Endothelial cell of umbilical vein (primary cell): ENCODE measurements at regions not wholly inside any gene's neighbourhood (a gene's known extent, or its start where the extent isn't known, plus 50 kb on each side); places are given as distances from the start of the nearest gene placed in this dataset.
"Not testable (repeated sequence)": the region's sequence is repeated elsewhere in the genome, so short reads cannot be mapped to it uniquely, and the experiment has no call there.

ENCODE experiments used
- BruUV-seq: library from RNA; stranded (reverse); fragments of 400-500 nt; replicated peaks from 2 replicates; lab custom pipeline; 2021; lab: Mats Ljungman, UMichigan
- CTCF ChIA-PET: fragments of 300-600, 350-600 bp; sonication (Branson Sonifier 250); formaldehyde crosslinking; loops from one replicate; lab custom pipeline; 2021; ENCODE audit warnings: antibody characterized with exemption, inconsistent platforms; lab: Charles Lee
- POLR2A ChIA-PET: fragments of 300-600, 350-600 bp; sonication (Branson Sonifier 250); formaldehyde crosslinking; loops from one replicate; lab custom pipeline; 2021; ENCODE audit warnings: antibody characterized with exemption, inconsistent platforms; lab: Charles Lee
- DNase-seq: peaks from one replicate; pipeline ENCODE4 v3.0.0-alpha.2; 2011; ENCODE audit warnings: low read depth, low spot score
- FAIRE-seq: peaks from 2 replicates; lab custom pipeline; 2011; peaks lifted over from hg19 to GRCh38; lab: Jason Lieb, UNC
- H2AFZ ChIP-seq: 2 replicates; pipeline ENCODE4 v1.6.0; 2012; ENCODE audit warnings: low read depth, low read length, control low read depth, inconsistent platforms
- H3K27ac ChIP-seq: 2 replicates; pipeline ENCODE4 v1.5.1; 2011; ENCODE audit warnings: low read depth, mild to moderate bottlenecking, control low read depth, low read length, moderate library complexity; ENCODE audit not compliant: insufficient read depth
- H3K27me3 ChIP-seq, 2 experiments: 2 replicates each; pipeline versions ENCODE4 v1.6.0 to v1.6.1; 2011; ENCODE audit warnings: low read length in 2 of 2, mixed read lengths in 1 of 2; ENCODE audit not compliant: control insufficient read depth in 2 of 2, insufficient read depth in 2 of 2
- H3K36me3 ChIP-seq, 2 experiments: 2 replicates in 1 of 2; 3 replicates in 1 of 2; pipeline ENCODE4 v1.5.1; 2011; ENCODE audit warnings: low read length in 2 of 2, mild to moderate bottlenecking in 1 of 2, moderate library complexity in 1 of 2; ENCODE audit not compliant: control insufficient read depth in 2 of 2, insufficient read depth in 2 of 2; ENCODE audit errors: extremely low read depth in 1 of 2
- H3K4me1 ChIP-seq: 3 replicates; pipeline ENCODE4 v1.5.1; 2011; ENCODE audit warnings: mild to moderate bottlenecking, low read length; ENCODE audit not compliant: control insufficient read depth, insufficient read depth; ENCODE audit errors: extremely low read depth
- H3K4me2 ChIP-seq: 2 replicates; pipeline ENCODE4 v1.6.1; 2011; ENCODE audit warnings: low read length, control low read depth, mixed read lengths; ENCODE audit not compliant: insufficient read depth
- H3K4me3 ChIP-seq, 3 experiments: fragments of 200-600 bp in 1 of 3; sonication (generic), shearing (Covaris generic) in 1 of 3; replicated peaks in 1 of 3; 2 replicates each; pipeline ENCODE4 v1.5.1; 2011 to 2016; ENCODE audit warnings: control low read depth in 3 of 3, low read length in 3 of 3, mild to moderate bottlenecking in 2 of 3, inconsistent platforms in 1 of 3, low read depth in 1 of 3, moderate library complexity in 1 of 3; ENCODE audit not compliant: insufficient read depth in 1 of 3
- H3K79me2 ChIP-seq: 2 replicates; pipeline ENCODE4 v1.6.0; 2012; ENCODE audit warnings: low read length, inconsistent platforms; ENCODE audit not compliant: control insufficient read depth, insufficient read depth
- H3K9ac ChIP-seq: replicated peaks from 2 replicates; pipeline ENCODE3; 2011; ENCODE audit warnings: low read length, control low read depth; ENCODE audit not compliant: insufficient read depth; ENCODE audit errors: extremely low read depth
- H3K9me1 ChIP-seq: replicated peaks from 3 replicates; pipeline ENCODE4 v1.6.0; 2011; ENCODE audit warnings: mild to moderate bottlenecking, low read length; ENCODE audit not compliant: control insufficient read depth, insufficient read depth; ENCODE audit errors: extremely low read depth
- H3K9me3 ChIP-seq: replicated peaks from 2 replicates; pipeline ENCODE4 v1.5.1; 2012; ENCODE audit warnings: low read length, inconsistent platforms; ENCODE audit not compliant: control insufficient read depth, insufficient read depth
- H4K20me1 ChIP-seq: replicated peaks from 2 replicates; pipeline ENCODE3; 2011; ENCODE audit warnings: mild to moderate bottlenecking, low read length; ENCODE audit not compliant: control insufficient read depth, insufficient read depth; ENCODE audit errors: extremely low read depth
- CTCF ChIP-seq, 2 donors: IDR thresholded peaks; 1 replicate in 1 of 2; 2 replicates in 1 of 2; pipeline ENCODE4 v1.5.1; 2011; ENCODE audit warnings: low read length in 2 of 2, mild to moderate bottlenecking in 2 of 2, moderate library complexity in 2 of 2, control low read depth in 1 of 2, inconsistent platforms in 1 of 2, low read depth in 1 of 2; ENCODE audit not compliant: insufficient read depth in 1 of 2; ENCODE audit errors: extremely low read depth in 1 of 2
- EZH2 ChIP-seq: IDR thresholded peaks from 2 replicates; pipeline ENCODE4 v1.6.1; 2012; ENCODE audit warnings: borderline replicate concordance, low read depth, mild to moderate bottlenecking, moderate library complexity, low read length, inconsistent platforms; ENCODE audit not compliant: severe bottlenecking
- FOS ChIP-seq: IDR thresholded peaks from 2 replicates; pipeline ENCODE4 v1.6.1; 2011; ENCODE audit warnings: mild to moderate bottlenecking, low read length, moderate library complexity, borderline replicate concordance; ENCODE audit not compliant: insufficient read depth
- GATA2 ChIP-seq: IDR thresholded peaks from 2 replicates; pipeline ENCODE4 v1.7.0; 2011; ENCODE audit warnings: low read depth, mild to moderate bottlenecking, moderate library complexity, mixed read lengths, low read length; ENCODE audit not compliant: insufficient read length, insufficient read depth
- JUN ChIP-seq: IDR thresholded peaks from 2 replicates; pipeline ENCODE4 v1.6.1; 2011; ENCODE audit warnings: borderline replicate concordance, low read depth; ENCODE audit not compliant: insufficient read length, insufficient read depth
- MAX ChIP-seq: IDR thresholded peaks from 2 replicates; pipeline ENCODE4 v1.6.1; 2011; ENCODE audit not compliant: insufficient read depth, insufficient read length
- MYC ChIP-seq: IDR thresholded peaks from one replicate; pipeline ENCODE4 v1.6.1; 2011; ENCODE audit warnings: mild to moderate bottlenecking, low read depth, low read length
- POLR2A ChIP-seq: IDR thresholded peaks from 2 replicates; pipeline ENCODE4 v1.6.1; 2012; ENCODE audit warnings: low read depth, mild to moderate bottlenecking, control low read depth, low read length
- POLR2AphosphoS5 ChIP-seq: IDR thresholded peaks from 2 replicates; pipeline ENCODE4 v1.6.1; 2012; ENCODE audit warnings: low read depth, mild to moderate bottlenecking, control low read depth, low read length, moderate library complexity; ENCODE audit not compliant: insufficient read depth
- dilution Hi-C: fragments of 300-500 bp; cut with MboI; formaldehyde crosslinking; loops from one replicate; pipeline ENCODE4 v1.15.0; 2019; ENCODE audit warnings: low sequenced_read_pairs; ENCODE audit not compliant: extremely low pct_ligation_motif_present
- intact Hi-C: fragments of 100-400 bp; cut with micrococcal nuclease; formaldehyde crosslinking; loops from one replicate; pipeline ENCODE4 v1.10.0; 2022

GRCh38 chr3:140871022-140871421 lies 70.6 kb upstream of the SLC25A36 start:
- FAIRE-seq = no peak
- DNase-seq = no peak
- no peaks in the 10 kb centered on the region for H3K79me2 ChIP-seq
- no peaks in the 10 kb centered on the region for H4K20me1 ChIP-seq
- no peak overlapping the region for H2AFZ ChIP-seq
- CTCF ChIA-PET = interaction anchor here (1.2 kb wide), 1 partner anchor 1443 kb away, joined by 3 read pairs; no protein-coding TSS in a partner anchor
- intact Hi-C loops (no loop called here), dilution Hi-C loops (no loop called here)
- H3K4me3 ChIP-seq = no peak overlapping the region
- no peak overlapping the region for H3K9ac ChIP-seq
- no peak overlapping the region for H3K27ac ChIP-seq
- no peaks in the 10 kb centered on the region for H3K9me3 ChIP-seq
- BruUV-seq = no TSS peak
- POLR2A ChIA-PET = no interaction called here
- no peaks in the 10 kb centered on the region for H3K27me3 ChIP-seq
- no peak overlapping the region for H3K4me2 ChIP-seq
- no peaks in the 10 kb centered on the region for H3K9me1 ChIP-seq
- no peaks in the 10 kb centered on the region for H3K36me3 ChIP-seq
- no peak for TF ChIP-seq FOS
- no peak for TF ChIP-seq POLR2A
- TF ChIP-seq CTCF (IDR thresholded peaks at IDR 0.05; ENCODE audit: extremely low read depth in 1 of 2, insufficient read depth in 1 of 2, low read depth in 1 of 2, low read length in 2 of 2) = no peak
- no peak for TF ChIP-seq MAX
- TF ChIP-seq POLR2AphosphoS5 = no peak
- TF ChIP-seq JUN = no peak
- TF ChIP-seq GATA2 = no peak
- TF ChIP-seq EZH2 = no peak
- TF ChIP-seq MYC = no peak
- no peaks in the 10 kb centered on the region for H3K4me1 ChIP-seq

- H3K27me3 ChIP-seq, H4K20me1 ChIP-seq, H3K9me1 ChIP-seq, H3K27ac ChIP-seq, H3K4me3 ChIP-seq, dilution Hi-C loops, BruUV-seq, DNase-seq, H2AFZ ChIP-seq, POLR2A ChIA-PET, H3K4me2 ChIP-seq, H3K4me1 ChIP-seq, H3K79me2 ChIP-seq, H3K9ac ChIP-seq, intact Hi-C loops, H3K9me3 ChIP-seq, FAIRE-seq, H3K36me3 ChIP-seq: not testable (repeated sequence)
- CTCF ChIA-PET = interaction anchor here (1.2 kb wide), 1 partner anchor 1444 kb away, joined by 3 read pairs; no protein-coding TSS in a partner anchor
These were observed 69.5 kb upstream of the SLC25A36 start for GRCh38 chr3:140872165-140872564.
